ENCODE measurements at regions not wholly inside any gene's neighbourhood (a gene's known extent, or its start where the extent isn't known, plus 50 kb on each side); places are given as distances from the start of the nearest gene placed in this dataset.

DNA sequence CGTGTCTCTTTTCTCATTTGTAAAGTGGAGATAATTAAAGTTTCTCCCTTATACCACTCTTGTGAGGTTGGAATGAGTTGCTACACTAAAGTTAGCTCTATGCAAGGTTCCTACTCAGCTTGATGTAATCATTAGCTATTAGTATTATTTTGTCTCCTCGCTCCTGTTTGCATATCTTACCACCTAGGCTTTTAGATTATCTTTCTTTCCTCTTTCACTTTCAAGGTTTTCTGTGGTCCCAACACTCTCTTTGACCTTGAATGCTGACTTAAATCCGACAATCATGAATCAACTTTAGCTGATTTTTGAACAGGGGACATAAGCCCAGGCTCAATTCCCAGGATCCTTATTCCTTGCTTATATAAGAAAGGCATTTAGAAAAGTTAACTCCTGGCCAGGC, 769.7 kb upstream of the GRM7 start:
- 94% methylated on average over 3 of the region's 3 CpGs for WGBS, 2 donors
- H3K4me3 ChIP-seq (ENCODE audit: low read depth, poor library complexity, severe bottlenecking) = no peak overlapping the region
- intact Hi-C loops (cut with DNase I; ENCODE audit: low total_unique reads) = no loop called here
- no peak for TF ChIP-seq POLR2A (IDR thresholded peaks at IDR 0.05)
- TF ChIP-seq, protein P1, sequence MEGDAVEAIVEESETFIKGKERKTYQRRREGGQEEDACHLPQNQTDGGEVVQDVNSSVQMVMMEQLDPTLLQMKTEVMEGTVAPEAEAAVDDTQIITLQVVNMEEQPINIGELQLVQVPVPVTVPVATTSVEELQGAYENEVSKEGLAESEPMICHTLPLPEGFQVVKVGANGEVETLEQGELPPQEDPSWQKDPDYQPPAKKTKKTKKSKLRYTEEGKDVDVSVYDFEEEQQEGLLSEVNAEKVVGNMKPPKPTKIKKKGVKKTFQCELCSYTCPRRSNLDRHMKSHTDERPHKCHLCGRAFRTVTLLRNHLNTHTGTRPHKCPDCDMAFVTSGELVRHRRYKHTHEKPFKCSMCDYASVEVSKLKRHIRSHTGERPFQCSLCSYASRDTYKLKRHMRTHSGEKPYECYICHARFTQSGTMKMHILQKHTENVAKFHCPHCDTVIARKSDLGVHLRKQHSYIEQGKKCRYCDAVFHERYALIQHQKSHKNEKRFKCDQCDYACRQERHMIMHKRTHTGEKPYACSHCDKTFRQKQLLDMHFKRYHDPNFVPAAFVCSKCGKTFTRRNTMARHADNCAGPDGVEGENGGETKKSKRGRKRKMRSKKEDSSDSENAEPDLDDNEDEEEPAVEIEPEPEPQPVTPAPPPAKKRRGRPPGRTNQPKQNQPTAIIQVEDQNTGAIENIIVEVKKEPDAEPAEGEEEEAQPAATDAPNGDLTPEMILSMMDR (IDR thresholded peaks at IDR 0.05) = no peak
- no peak for DNase-seq (ENCODE audit: low spot score in 2 of 2)

- no peak overlapping the region for H3K4me3 ChIP-seq (ENCODE audit: low read depth, poor library complexity, severe bottlenecking)
- intact Hi-C loops (cut with DNase I; ENCODE audit: low total_unique reads) = no loop called here
- DNase-seq (ENCODE audit: low spot score in 2 of 2) = no peak
- no peak for TF ChIP-seq POLR2A (IDR thresholded peaks at IDR 0.05)
- TF ChIP-seq, protein P1 (IDR thresholded peaks at IDR 0.05) = no peak
- 63 to 69% methylated on average over 1 of the region's 1 CpG for WGBS, 2 donors
Measured at GRCh38 chr3:6095006-6095405, 765.9 kb upstream of the GRM7 start.

DNA sequence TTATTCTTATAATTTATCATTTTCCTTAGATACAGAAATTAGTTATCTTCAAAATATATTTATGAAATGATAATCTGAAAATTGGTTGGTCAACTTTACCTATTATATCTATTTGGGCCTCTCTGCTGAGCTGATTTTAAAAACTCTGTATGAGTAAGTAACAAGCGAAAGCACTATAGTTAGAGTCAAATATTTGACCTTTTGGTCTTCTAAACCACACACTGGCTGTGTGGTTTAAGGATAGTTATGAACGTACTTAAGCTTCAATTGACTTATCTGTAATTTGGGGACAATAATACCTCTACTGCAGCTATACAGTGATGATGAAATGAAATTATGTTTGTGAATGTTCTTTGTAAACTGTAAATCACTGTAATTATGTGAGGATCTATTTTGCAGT, 763.9 kb upstream of the GRM7 start:
- no peak overlapping the region for H3K4me3 ChIP-seq (ENCODE audit: low read depth, poor library complexity, severe bottlenecking)
- TF ChIP-seq, protein P1 (IDR thresholded peaks at IDR 0.05) = no peak
- no peak for TF ChIP-seq POLR2A (IDR thresholded peaks at IDR 0.05)
- intact Hi-C loops (cut with DNase I; ENCODE audit: low total_unique reads) = no loop called here
- DNase-seq (ENCODE audit: low spot score in 2 of 2) = no peak
- 64 to 69% methylated on average over 2 of the region's 2 CpGs for WGBS, 2 donors

DNA sequence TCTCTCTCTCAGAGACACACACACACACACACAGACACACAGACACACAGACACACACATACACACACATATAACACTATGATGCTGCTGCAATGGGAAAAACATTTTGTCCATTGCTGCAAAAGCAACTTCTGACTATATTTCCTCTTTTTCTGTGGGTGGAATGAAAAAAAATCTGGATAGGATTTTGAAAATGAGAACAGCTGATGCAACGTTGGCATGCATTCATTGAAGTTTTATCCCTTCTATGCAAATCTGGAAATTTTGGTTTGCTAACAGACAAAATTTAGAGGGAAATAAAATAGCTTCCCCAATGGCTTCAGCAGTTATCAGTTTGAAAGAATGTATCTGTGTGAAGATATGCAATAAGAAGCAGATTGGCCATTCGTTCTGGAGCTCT, 763.4 kb upstream of the GRM7 start:
- H3K4me3 ChIP-seq (ENCODE audit: low read depth, poor library complexity, severe bottlenecking) = no peak overlapping the region
- TF ChIP-seq, protein P1 (IDR thresholded peaks at IDR 0.05) = no peak
- no peak for TF ChIP-seq POLR2A (IDR thresholded peaks at IDR 0.05)
- DNase-seq (ENCODE audit: low spot score in 2 of 2) = no peak
- 34 to 48% methylated on average over 2 of the region's 2 CpGs for WGBS, 2 donors
- intact Hi-C loops (cut with DNase I; ENCODE audit: low total_unique reads) = no loop called here

DNA sequence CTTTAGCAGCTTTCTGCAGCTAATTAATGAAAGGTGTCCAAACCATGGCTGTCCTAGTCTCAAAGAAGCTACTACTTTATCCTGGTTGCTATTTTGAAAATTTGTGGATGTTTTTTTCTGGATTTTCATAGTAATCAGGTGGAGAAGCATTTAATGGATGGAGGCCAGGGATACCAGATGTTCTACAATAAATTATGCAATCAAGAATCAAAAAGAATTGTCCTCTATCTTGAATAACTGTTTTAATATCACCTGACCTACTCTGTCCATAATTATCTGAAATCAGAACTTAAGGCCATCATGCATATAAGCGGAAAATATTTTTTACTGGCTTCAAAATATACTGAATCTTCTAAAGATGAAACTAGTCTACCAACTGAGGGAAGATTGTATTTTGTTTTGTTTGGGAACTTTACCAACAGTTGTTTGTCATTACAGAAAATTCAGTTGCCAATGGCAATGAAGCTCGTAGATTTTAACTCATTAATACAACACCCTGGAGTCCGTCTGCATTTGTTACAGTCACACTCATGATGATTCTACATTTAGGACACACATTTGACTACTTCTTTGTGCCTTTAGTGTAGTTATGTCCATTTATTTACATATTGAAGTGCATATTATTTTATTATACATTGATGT, 762.3 kb upstream of the GRM7 start:
- TF ChIP-seq, protein P1 (IDR thresholded peaks at IDR 0.05) = no peak
- no peak for TF ChIP-seq POLR2A (IDR thresholded peaks at IDR 0.05)
- DNase-seq (ENCODE audit: low spot score in 2 of 2) = no peak
- 51 to 54% methylated on average over 3 of the region's 3 CpGs for WGBS, 2 donors
- intact Hi-C loops (cut with DNase I; ENCODE audit: low total_unique reads) = no loop called here
- H3K4me3 ChIP-seq (ENCODE audit: low read depth, poor library complexity, severe bottlenecking) = no peak overlapping the region

- 43 to 70% methylated on average over 5 of the region's 5 CpGs for WGBS, 2 donors
- intact Hi-C loops (cut with DNase I; ENCODE audit: low total_unique reads) = no loop called here
- TF ChIP-seq, protein P1 (IDR thresholded peaks at IDR 0.05) = no peak
- TF ChIP-seq POLR2A (IDR thresholded peaks at IDR 0.05) = no peak
- H3K4me3 ChIP-seq (ENCODE audit: low read depth, poor library complexity, severe bottlenecking) = no peak overlapping the region
- no peak for DNase-seq (ENCODE audit: low spot score in 2 of 2)
Measured at GRCh38 chr3:6099458-6100075, 761.3 kb upstream of the GRM7 start.
